HEK293T (cell line): ENCODE measurements at regions not wholly inside any gene's neighbourhood (a gene's known extent, or its start where the extent isn't known, plus 50 kb on each side); places are given as distances from the start of the nearest gene placed in this dataset.

Source experiments
- ELF4 ChIP-seq: fragments of 450-650 bp; IDR thresholded peaks from 2 replicates; pipeline ENCODE4 v1.6.1; 2017; ENCODE audit warnings: antibody characterized with exemption
- FOXA1 ChIP-seq: fragments of 450-650 bp; IDR thresholded peaks from 2 replicates; pipeline ENCODE4 v1.6.1; 2016; ENCODE audit warnings: mild to moderate bottlenecking
- FOXK2 ChIP-seq: fragments of 450-650 bp; IDR thresholded peaks from 2 replicates; pipeline ENCODE4 v1.6.1; 2016; ENCODE audit warnings: mild to moderate bottlenecking
- FOXM1 ChIP-seq: fragments of 450-650 bp; IDR thresholded peaks from 2 replicates; pipeline ENCODE4 v1.6.1; 2017; ENCODE audit warnings: mild to moderate bottlenecking, borderline replicate concordance
- NFRKB ChIP-seq: fragments of 450-650 bp; IDR thresholded peaks from 2 replicates; pipeline ENCODE4 v1.6.1; 2016; ENCODE audit warnings: mild to moderate bottlenecking, moderate library complexity
- PKNOX1 ChIP-seq: fragments of 450-650 bp; IDR thresholded peaks from 2 replicates; pipeline ENCODE4 v1.6.1; 2016
- SP1 ChIP-seq: fragments of 450-650 bp; IDR thresholded peaks from 2 replicates; pipeline ENCODE4 v1.6.1; 2017
- SUZ12 ChIP-seq: fragments of 450-650 bp; IDR thresholded peaks from 2 replicates; pipeline ENCODE4 v1.6.1; 2016; ENCODE audit warnings: mild to moderate bottlenecking
- ZNF384 ChIP-seq: fragments of 450-650 bp; IDR thresholded peaks from 2 replicates; pipeline ENCODE4 v1.6.1; 2016

GRCh38 chr1:37166005-37166404, 131.7 kb upstream of the GRIK3 start:
- no peak for TF ChIP-seq ELF4
- no peak for TF ChIP-seq SP1
- no peak for TF ChIP-seq FOXM1
- TF ChIP-seq PKNOX1: no peak
- no peak for TF ChIP-seq FOXK2
- no peak for TF ChIP-seq SUZ12
- no peak for TF ChIP-seq FOXA1
- no peak for TF ChIP-seq ZNF384
- no peak for TF ChIP-seq NFRKB
